Activated B cell treated with CpG ODN at 0.5 μM for 24 hours (primary cell): ENCODE measurements at regions not wholly inside any gene's neighbourhood (a gene's known extent, or its start where the extent isn't known, plus 50 kb on each side); places are given as distances from the start of the nearest gene placed in this dataset.

Experiments
- ATAC-seq: fragments of 200-7000 bp; cut with Tn5 transposase; one replicate; pipeline ENCODE4 v1.10.0; 2021; ENCODE audit warnings: low read depth, mild to moderate bottlenecking, moderate library complexity
- CTCF ChIA-PET: fragments of 350-600 bp; sonication (Branson Sonifier 250); formaldehyde crosslinking; loops from one replicate; lab custom pipeline; 2021; ENCODE audit warnings: antibody characterized with exemption; lab: Charles Lee
- POLR2A ChIA-PET: fragments of 350-600 bp; sonication (Branson Sonifier 250); formaldehyde crosslinking; loops from one replicate; lab custom pipeline; 2021; ENCODE audit warnings: antibody characterized with exemption; lab: Charles Lee
- DNase-seq: peaks from one replicate; pipeline ENCODE4 v3.0.0; 2022
- H3K27ac Mint-ChIP-seq: one replicate; pipeline ENCODE4 v1.8.0; 2020; ENCODE audit warnings: mixed read lengths
- H3K27me3 Mint-ChIP-seq: one replicate; pipeline ENCODE4 v1.8.0; 2021; ENCODE audit warnings: mixed read lengths
- H3K36me3 Mint-ChIP-seq: one replicate; pipeline ENCODE4 v1.8.0; 2021; ENCODE audit warnings: low read depth, mixed read lengths
- H3K4me1 Mint-ChIP-seq: one replicate; pipeline ENCODE4 v1.8.0; 2021; ENCODE audit warnings: mixed read lengths
- H3K4me3 Mint-ChIP-seq: one replicate; pipeline ENCODE4 v1.8.0; 2020; ENCODE audit warnings: mild to moderate bottlenecking, mixed read lengths
- H3K9me3 Mint-ChIP-seq: one replicate; pipeline ENCODE4 v1.8.0; 2020; ENCODE audit warnings: mixed read lengths
- intact Hi-C: fragments of 100-400 bp; cut with micrococcal nuclease; formaldehyde crosslinking; loops from one replicate; pipeline ENCODE4 v1.15.1; 2024
- TF ChIP-seq, protein P1 (sequence below): fragments of 200-600 bp; IDR thresholded peaks from one replicate; pipeline ENCODE4 v1.8.0; 2022; ENCODE audit warnings: antibody characterized with exemption, mild to moderate bottlenecking

DNA sequence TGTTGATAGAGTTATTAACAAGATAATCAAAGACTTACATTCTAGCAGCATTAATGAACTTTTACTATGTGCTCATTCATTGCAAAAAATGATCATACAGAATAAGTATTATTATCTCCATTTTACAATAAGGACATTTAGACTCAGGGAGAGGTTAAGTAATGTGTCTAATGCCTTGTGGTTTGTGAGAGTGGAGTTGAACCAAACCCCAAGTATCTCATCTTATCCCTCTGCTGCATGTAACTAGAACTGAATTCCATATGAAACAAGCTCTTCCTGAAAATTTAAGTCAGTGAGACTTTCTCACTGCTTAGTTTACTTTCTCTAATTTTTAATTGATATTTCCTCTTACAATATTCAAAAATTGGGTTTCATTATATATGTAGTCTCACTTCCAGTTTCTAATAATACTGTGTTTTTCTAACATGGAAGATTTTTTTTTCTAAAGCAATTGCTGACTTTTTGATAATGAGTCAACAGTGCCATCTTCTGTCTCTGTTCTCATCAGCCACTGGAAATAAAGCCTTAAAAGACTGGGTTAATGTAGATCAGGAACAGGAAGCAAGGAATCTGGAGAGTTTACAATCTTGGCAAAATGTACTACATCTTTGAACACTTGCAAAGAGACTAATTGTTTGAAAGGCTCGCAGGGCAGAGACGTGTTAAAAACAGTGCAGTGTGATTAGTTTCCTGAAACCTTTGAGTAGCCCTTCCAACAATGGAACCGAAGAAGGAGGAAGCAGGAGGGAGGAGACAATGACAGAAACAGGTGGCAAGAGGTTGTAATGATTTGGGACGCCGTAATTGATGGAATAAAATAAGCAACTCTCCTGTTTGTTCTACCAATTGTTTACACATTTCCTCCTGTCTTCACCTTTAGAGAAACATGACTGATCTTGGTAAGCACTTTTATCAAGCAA lies 567.6 kb downstream of the MRPL39 start:
- DNase-seq, result no peak
- ChIA-PET POLR2A (no interaction called here), CTCF (interaction anchor here (2.0 kb wide), 1 partner anchor 143 kb away, joined by 6 read pairs; no protein-coding TSS in a partner anchor)
- intact Hi-C loops, result loop anchor here (1.0 to 5.0 kb wide), 6 partner anchors 138 to 1186 kb away; no protein-coding TSS in a partner anchor
- ATAC-seq, result peak; percentile 64
- no peaks in the 10 kb centered on the region for H3K36me3 Mint-ChIP-seq
- peak overlapping the region; percentile 74 for H3K4me3 Mint-ChIP-seq
- TF ChIP-seq, protein P1, sequence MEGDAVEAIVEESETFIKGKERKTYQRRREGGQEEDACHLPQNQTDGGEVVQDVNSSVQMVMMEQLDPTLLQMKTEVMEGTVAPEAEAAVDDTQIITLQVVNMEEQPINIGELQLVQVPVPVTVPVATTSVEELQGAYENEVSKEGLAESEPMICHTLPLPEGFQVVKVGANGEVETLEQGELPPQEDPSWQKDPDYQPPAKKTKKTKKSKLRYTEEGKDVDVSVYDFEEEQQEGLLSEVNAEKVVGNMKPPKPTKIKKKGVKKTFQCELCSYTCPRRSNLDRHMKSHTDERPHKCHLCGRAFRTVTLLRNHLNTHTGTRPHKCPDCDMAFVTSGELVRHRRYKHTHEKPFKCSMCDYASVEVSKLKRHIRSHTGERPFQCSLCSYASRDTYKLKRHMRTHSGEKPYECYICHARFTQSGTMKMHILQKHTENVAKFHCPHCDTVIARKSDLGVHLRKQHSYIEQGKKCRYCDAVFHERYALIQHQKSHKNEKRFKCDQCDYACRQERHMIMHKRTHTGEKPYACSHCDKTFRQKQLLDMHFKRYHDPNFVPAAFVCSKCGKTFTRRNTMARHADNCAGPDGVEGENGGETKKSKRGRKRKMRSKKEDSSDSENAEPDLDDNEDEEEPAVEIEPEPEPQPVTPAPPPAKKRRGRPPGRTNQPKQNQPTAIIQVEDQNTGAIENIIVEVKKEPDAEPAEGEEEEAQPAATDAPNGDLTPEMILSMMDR, result no peak
- no peaks in the 10 kb centered on the region for H3K9me3 Mint-ChIP-seq
- no peaks in the 10 kb centered on the region for H3K27me3 Mint-ChIP-seq
- H3K4me1 Mint-ChIP-seq, result peaks cover 35% of the 10 kb centered on the region
- peak overlapping the region; percentile 80 for H3K27ac Mint-ChIP-seq

DNA sequence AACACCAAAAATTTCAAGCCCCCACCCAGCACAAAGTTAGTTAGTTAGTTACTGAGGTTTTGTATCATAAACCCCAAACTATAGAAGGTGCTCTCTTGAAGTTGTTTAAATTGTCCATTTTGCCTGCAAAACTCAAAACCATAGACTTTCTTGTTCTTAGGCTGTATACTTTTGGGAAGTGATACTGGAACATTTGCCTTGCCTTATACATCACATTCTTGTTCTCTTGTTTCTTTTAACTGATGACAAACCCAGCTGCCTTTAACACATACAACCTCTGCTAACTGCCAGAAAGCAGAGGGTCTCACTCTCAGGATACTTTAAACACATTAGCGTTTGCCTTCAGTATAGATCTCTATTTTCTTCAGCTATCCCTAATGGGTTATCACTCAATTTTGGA lies 570.5 kb downstream of the MRPL39 start:
- Mint-ChIP-seq H3K4me3 (no peak overlapping the region), H3K27ac (no peak overlapping the region), H3K9me3 (no peaks in the 10 kb centered on the region), H3K4me1 (peaks cover 39% of the 10 kb centered on the region), H3K36me3 (no peaks in the 10 kb centered on the region), H3K27me3 (no peaks in the 10 kb centered on the region)
- ATAC-seq (peak; percentile 34), DNase-seq (no peak)
- ChIA-PET POLR2A (no interaction called here), CTCF (no interaction called here)
- TF ChIP-seq, protein P1, result no peak
- intact Hi-C loops, result no loop called here

DNA sequence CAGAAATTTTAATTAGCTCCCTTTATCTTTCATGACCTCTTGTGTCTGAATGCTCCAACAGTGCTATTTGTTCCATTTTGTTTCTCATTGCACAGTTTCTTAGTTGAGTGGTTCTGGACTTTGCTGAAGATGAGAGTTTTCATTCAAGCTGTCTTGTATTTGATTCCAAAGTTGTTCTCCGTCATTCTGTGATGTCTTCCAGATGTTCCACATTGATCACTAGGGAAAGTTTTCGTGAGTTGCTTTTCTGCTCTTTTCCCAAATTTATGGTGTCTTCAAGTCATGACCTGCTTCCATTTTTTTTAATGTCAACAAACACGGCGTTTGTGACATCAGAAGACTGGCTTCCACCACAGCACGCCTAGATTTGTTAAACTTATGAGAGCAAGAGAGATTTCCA lies 575.5 kb downstream of the MRPL39 start:
- H3K9me3 Mint-ChIP-seq, result no peaks in the 10 kb centered on the region
- TF ChIP-seq, protein P1, result no peak
- ChIA-PET CTCF (no interaction called here), POLR2A (no interaction called here)
- no peak overlapping the region for H3K27ac Mint-ChIP-seq
- no peaks in the 10 kb centered on the region for H3K27me3 Mint-ChIP-seq
- intact Hi-C loops, result no loop called here
- H3K4me3 Mint-ChIP-seq, result no peak overlapping the region
- peaks cover 7% of the 10 kb centered on the region for H3K4me1 Mint-ChIP-seq
- DNase-seq (no peak), ATAC-seq (no peak)
- H3K36me3 Mint-ChIP-seq, result no peaks in the 10 kb centered on the region

DNA sequence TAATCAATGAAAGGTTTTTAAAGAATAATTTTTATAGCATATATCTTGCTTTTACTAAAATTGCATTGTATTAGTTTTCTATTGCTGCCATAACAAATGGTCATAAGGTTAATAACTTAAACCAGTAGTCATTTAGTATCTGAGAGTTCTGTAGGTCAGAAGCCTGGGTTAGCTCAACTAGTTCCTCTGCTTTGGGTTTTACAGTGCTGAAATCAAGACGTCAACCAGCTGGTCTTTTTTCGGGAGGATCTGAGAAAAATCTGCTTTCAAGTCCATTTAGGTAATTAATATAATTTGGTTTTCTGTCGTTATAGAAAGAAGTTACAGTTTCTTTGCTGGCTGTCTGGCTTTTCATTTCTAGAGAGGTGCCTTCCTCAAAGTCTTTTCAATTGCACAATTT lies 577.7 kb downstream of the MRPL39 start:
- intact Hi-C loops, result no loop called here
- Mint-ChIP-seq H3K36me3 (no peaks in the 10 kb centered on the region), H3K27ac (no peak overlapping the region), H3K4me1 (peaks cover 4% of the 10 kb centered on the region), H3K9me3 (no peaks in the 10 kb centered on the region), H3K27me3 (no peaks in the 10 kb centered on the region), H3K4me3 (no peak overlapping the region)
- DNase-seq (no peak), ATAC-seq (no peak)
- ChIA-PET POLR2A (no interaction called here), CTCF (no interaction called here)
- TF ChIP-seq, protein P1, result no peak

DNA sequence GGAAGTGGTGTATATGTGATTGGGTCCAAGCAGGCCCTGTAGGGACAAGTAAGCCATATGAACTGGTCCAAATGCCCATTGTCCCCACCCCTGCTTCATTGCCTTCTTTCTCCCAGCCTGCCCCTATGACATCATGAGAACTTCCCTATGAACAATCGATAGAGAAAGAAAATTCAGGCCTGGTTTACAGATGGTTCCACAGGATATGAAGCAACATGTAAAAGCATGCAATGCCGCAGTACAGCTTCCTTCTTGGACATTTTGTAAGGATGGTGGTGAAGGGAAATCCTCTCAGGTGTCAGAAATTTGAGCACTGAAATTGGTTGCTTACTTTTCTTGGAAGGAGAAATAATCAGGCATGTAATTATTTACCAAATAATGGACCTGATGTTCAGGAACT lies 581.7 kb downstream of the MRPL39 start:
- Mint-ChIP-seq H3K27ac (no peak overlapping the region), H3K4me1 (no peaks in the 10 kb centered on the region), H3K4me3 (no peak overlapping the region), H3K27me3 (no peaks in the 10 kb centered on the region), H3K9me3 (no peaks in the 10 kb centered on the region), H3K36me3 (no peaks in the 10 kb centered on the region)
- TF ChIP-seq, protein P1, result no peak
- DNase-seq (no peak), ATAC-seq (no peak)
- ChIA-PET POLR2A (no interaction called here), CTCF (no interaction called here)
- intact Hi-C loops, result no loop called here
